Astrocyte (in vitro differentiated cells and primary cell): ENCODE measurements at regions not wholly inside any gene's neighbourhood (a gene's known extent, or its start where the extent isn't known, plus 50 kb on each side); places are given as distances from the start of the nearest gene placed in this dataset.
"Not testable (repeated sequence)": the region's sequence is repeated elsewhere in the genome, so short reads cannot be mapped to it uniquely, and the experiment has no call there.

ENCODE experiments used
- CTCF ChIP-seq: IDR thresholded peaks from 2 replicates; pipeline ENCODE4 v1.5.1; 2011; ENCODE audit warnings: low read depth, mild to moderate bottlenecking, inconsistent platforms, low read length, moderate library complexity; ENCODE audit not compliant: insufficient read depth
- EZH2 ChIP-seq: IDR thresholded peaks from 2 replicates; pipeline ENCODE4 v1.6.1; 2012; ENCODE audit warnings: mild to moderate bottlenecking, low read length, inconsistent platforms; ENCODE audit not compliant: insufficient read depth

DNA sequence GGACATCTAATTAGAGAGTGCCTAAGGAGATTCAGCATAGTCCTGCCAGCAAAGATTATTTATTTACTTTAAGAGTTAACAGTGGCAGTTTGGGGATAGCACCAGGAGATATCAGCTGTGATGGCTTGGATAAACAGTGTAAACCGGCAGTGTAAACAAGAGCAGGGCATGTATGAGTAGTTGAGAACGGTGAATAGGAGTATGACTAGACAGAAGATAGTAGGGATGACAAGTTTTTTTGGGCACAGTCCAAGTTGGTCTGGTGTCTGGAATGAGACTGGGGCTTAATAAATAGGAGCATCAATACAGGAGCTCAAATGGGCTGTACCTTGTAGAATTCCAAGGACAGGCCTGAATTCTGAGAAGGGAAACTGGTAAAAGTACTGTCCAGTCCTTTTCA is 123.0 kb upstream of the MDFIC2 start:
- not testable (repeated sequence) for TF ChIP-seq CTCF, EZH2
